B cell (primary cell): ENCODE measurements at regions not wholly inside any gene's neighbourhood (a gene's known extent, or its start where the extent isn't known, plus 50 kb on each side); places are given as distances from the start of the nearest gene placed in this dataset.

Experiments
- ATAC-seq: fragments of 200-7000 bp; cut with Tn5 transposase; one replicate; pipeline ENCODE4 v1.10.0; 2021; ENCODE audit warnings: low read depth, mild to moderate bottlenecking, moderate number of reproducible peaks, moderate library complexity
- CTCF ChIA-PET: fragments of 350-600 bp; sonication (Branson Sonifier 250); formaldehyde crosslinking; loops from one replicate; lab custom pipeline; 2021; ENCODE audit warnings: antibody characterized with exemption, inconsistent platforms; lab: Charles Lee
- POLR2A ChIA-PET: fragments of 350-600 bp; sonication (Branson Sonifier 250); formaldehyde crosslinking; loops from one replicate; lab custom pipeline; 2021; ENCODE audit warnings: antibody characterized with exemption; lab: Charles Lee
- DNase-seq: peaks from one replicate; pipeline ENCODE4 v3.0.0; 2013
- H2AFZ ChIP-seq: 2 replicates; pipeline ENCODE4 v1.6.1; 2012; ENCODE audit warnings: mild to moderate bottlenecking, low read depth, low read length; ENCODE audit not compliant: insufficient read depth, poor library complexity, severe bottlenecking
- H3K27ac ChIP-seq, 2 donors: 1 replicate in 1 of 2; 2 replicates in 1 of 2; pipeline ENCODE4 v1.5.1; 2012 to 2013; ENCODE audit warnings: low read length in 2 of 2, mild to moderate bottlenecking in 2 of 2, moderate library complexity in 1 of 2
- H3K27me3 ChIP-seq, 4 experiments: fragments of 200-600 bp in 1 of 4; sonication (generic) in 1 of 4; replicated peaks in 1 of 4; 1 replicate in 2 of 4; 2 replicates in 2 of 4; pipeline versions ENCODE4 v1.6.1 to v1.7.0; 2013 to 2016; ENCODE audit warnings: low read length in 3 of 4, mild to moderate bottlenecking in 2 of 4, mixed read lengths in 1 of 4, moderate library complexity in 1 of 4; ENCODE audit not compliant: insufficient read depth in 4 of 4, control insufficient read depth in 3 of 4; ENCODE audit errors: control extremely low read depth in 1 of 4
- H3K36me3 ChIP-seq, 2 experiments: replicated peaks in 1 of 2; 1 replicate in 1 of 2; 2 replicates in 1 of 2; pipeline versions ENCODE4 v1.6.1 to v1.7.1; 2013; ENCODE audit warnings: low read length in 1 of 2; ENCODE audit not compliant: insufficient read depth in 2 of 2, control insufficient read depth in 1 of 2; ENCODE audit errors: control extremely low read depth in 1 of 2, extremely low read depth in 1 of 2
- H3K4me1 ChIP-seq, 2 donors: fragments of 200-600 bp in 1 of 2; sonication (generic) in 1 of 2; 1 replicate in 1 of 2; 2 replicates in 1 of 2; pipeline versions ENCODE4 v1.5.1 to v1.6.1; 2013 to 2017; ENCODE audit warnings: low read length in 2 of 2; ENCODE audit not compliant: control insufficient read depth in 2 of 2, insufficient read depth in 2 of 2
- H3K4me2 ChIP-seq: replicated peaks from 2 replicates; pipeline ENCODE3; 2012; ENCODE audit warnings: mild to moderate bottlenecking, low read depth, low read length; ENCODE audit not compliant: poor library complexity, severe bottlenecking
- H3K4me3 ChIP-seq, 5 experiments: fragments of 200-600 bp in 1 of 5; sonication (generic) in 1 of 5; 1 replicate in 3 of 5; 2 replicates in 2 of 5; pipeline versions ENCODE4 v1.5.1 to v1.7.0; 2011 to 2016; ENCODE audit warnings: low read length in 4 of 5, mild to moderate bottlenecking in 4 of 5, low read depth in 2 of 5, control low read depth in 1 of 5, moderate library complexity in 1 of 5; ENCODE audit not compliant: insufficient read depth in 1 of 5; ENCODE audit errors: control extremely low read depth in 1 of 5, extremely low read depth in 1 of 5
- H3K79me2 ChIP-seq: fragments of 200-600 bp; sonication (generic); one replicate; pipeline ENCODE4 v1.6.0; 2016; ENCODE audit warnings: low read length; ENCODE audit not compliant: control insufficient read depth, insufficient read depth
- H3K9ac ChIP-seq: fragments of 200-600 bp; sonication (generic); 2 replicates; pipeline ENCODE4 v1.6.1; 2017; ENCODE audit warnings: mild to moderate bottlenecking, low read length, moderate library complexity
- H3K9me3 ChIP-seq, 3 donors: one replicate each; pipeline versions ENCODE4 v1.6.1 to v1.7.1; 2013; ENCODE audit warnings: low read length in 2 of 3; ENCODE audit not compliant: control insufficient read depth in 2 of 3, insufficient read depth in 1 of 3; ENCODE audit errors: control extremely low read depth in 1 of 3
- H4K20me1 ChIP-seq: 2 replicates; pipeline ENCODE4 v1.6.0; 2012; ENCODE audit warnings: mild to moderate bottlenecking, low read length; ENCODE audit not compliant: insufficient read depth, control insufficient read depth, poor library complexity, severe bottlenecking
- H3K27ac Mint-ChIP-seq: one replicate; pipeline ENCODE4 v1.8.0; 2021; ENCODE audit warnings: mixed read lengths
- H3K27me3 Mint-ChIP-seq: one replicate; pipeline ENCODE4 v1.8.0; 2021; ENCODE audit warnings: mixed read lengths
- H3K4me1 Mint-ChIP-seq: one replicate; pipeline ENCODE4 v1.8.0; 2021; ENCODE audit warnings: mixed read lengths
- H3K4me3 Mint-ChIP-seq: one replicate; pipeline ENCODE4 v1.8.0; 2021; ENCODE audit warnings: mixed read lengths
- H3K9me3 Mint-ChIP-seq: one replicate; pipeline ENCODE4 v1.8.0; 2022; ENCODE audit warnings: mixed read lengths; ENCODE audit not compliant: insufficient read depth
- CTCF ChIP-seq: fragments of 200-600 bp; IDR thresholded peaks from one replicate; pipeline ENCODE4 v1.8.0; 2022; ENCODE audit warnings: antibody characterized with exemption, mild to moderate bottlenecking
- EZH2 ChIP-seq: IDR thresholded peaks from 2 replicates; pipeline ENCODE4 v1.6.1; 2012; ENCODE audit warnings: borderline replicate concordance, low read depth, mild to moderate bottlenecking, moderate library complexity, low read length; ENCODE audit not compliant: insufficient read depth, poor library complexity, severe bottlenecking
- WGBS: methylation state at CpG from one replicate; pipeline ENCODE4 v1.1.5; 2013; ENCODE audit warnings: missing lambda C conversion rate; ENCODE audit not compliant: insufficient coverage; 5-methylcytosine and 5-hydroxymethylcytosine counted together
- intact Hi-C: fragments of 100-400 bp; cut with micrococcal nuclease; formaldehyde crosslinking; loops from one replicate; pipeline ENCODE4 v1.10.0; 2022

- Histone ChIP-seq H3K9ac (no peak overlapping the region), H4K20me1 (no peaks in the 10 kb centered on the region), H3K27ac (no peak overlapping the region), H2AFZ (no peak overlapping the region), H3K9me3 (peaks cover 0 to 3% (median under 1%) of the 10 kb centered on the region in 3 donors), H3K79me2 (no peaks in the 10 kb centered on the region), H3K36me3 (no peaks in the 10 kb centered on the region), H3K4me3 (no peak overlapping the region), H3K4me2 (no peak overlapping the region), H3K4me1 (no peaks in the 10 kb centered on the region), H3K27me3 (no peaks in the 10 kb centered on the region)
- 70% methylated on average over 2 of the region's 10 CpGs for WGBS
- Mint-ChIP-seq H3K9me3 (peaks cover 3% of the 10 kb centered on the region), H3K4me3 (no peak overlapping the region), H3K27me3 (peaks cover 19% of the 10 kb centered on the region), H3K4me1 (no peaks in the 10 kb centered on the region), H3K27ac (no peak overlapping the region)
- intact Hi-C loops = no loop called here
- TF ChIP-seq EZH2 (no peak), CTCF (no peak)
- ChIA-PET POLR2A (no interaction called here), CTCF (no interaction called here)
- DNase-seq = no peak
- ATAC-seq = no peak
Observed at GRCh38 chr2:205903549-205904129, 182.3 kb downstream of the INO80D start.

- peaks cover 19% of the 10 kb centered on the region for H3K27me3 Mint-ChIP-seq
- H3K4me2 ChIP-seq = no peak overlapping the region
- H3K79me2 ChIP-seq = no peaks in the 10 kb centered on the region
- WGBS = 40% methylated on average over 1 of the region's 5 CpGs
- no peaks in the 10 kb centered on the region for H3K27me3 ChIP-seq
- CTCF ChIA-PET = no interaction called here
- no peak overlapping the region for H3K9ac ChIP-seq
- peaks cover 3% of the 10 kb centered on the region for H3K9me3 Mint-ChIP-seq
- intact Hi-C loops = no loop called here
- POLR2A ChIA-PET = no interaction called here
- H3K4me1 ChIP-seq = no peaks in the 10 kb centered on the region
- peaks cover 0 to 6% (median 3%) of the 10 kb centered on the region in 3 donors for H3K9me3 ChIP-seq
- TF ChIP-seq CTCF = no peak
- TF ChIP-seq EZH2 = no peak
- H3K27ac ChIP-seq = no peak overlapping the region
- H3K4me3 Mint-ChIP-seq = no peak overlapping the region
- no peak overlapping the region for H3K27ac Mint-ChIP-seq
- no peak for ATAC-seq
- H3K36me3 ChIP-seq = no peaks in the 10 kb centered on the region
- DNase-seq = no peak
- no peak overlapping the region for H3K4me3 ChIP-seq
- H4K20me1 ChIP-seq = no peaks in the 10 kb centered on the region
- no peaks in the 10 kb centered on the region for H3K4me1 Mint-ChIP-seq
- H2AFZ ChIP-seq = no peak overlapping the region
Observed at GRCh38 chr2:205902900-205903237, 183.1 kb downstream of the INO80D start.
